GM19395 (cell line): ENCODE measurements at regions not wholly inside any gene's neighbourhood (a gene's known extent, or its start where the extent isn't known, plus 50 kb on each side); places are given as distances from the start of the nearest gene placed in this dataset.

ENCODE experiments used
- ATAC-seq: cut with Tn5 transposase; IDR thresholded peaks from one replicate; pipeline ENCODE4 v1.9.1; 2021; ENCODE audit warnings: mild to moderate bottlenecking, moderate library complexity; ENCODE audit not compliant: unreplicated experiment

- no peak for ATAC-seq
These were observed 54.4 kb downstream of the NIBAN1 start for GRCh38 chr1:184919892-184920291.

GRCh38 chr1:184915463-184916090 lies 58.7 kb downstream of the NIBAN1 start:
- ATAC-seq = no peak

GRCh38 chr1:184914149-184914548 lies 60.2 kb downstream of the NIBAN1 start:
- ATAC-seq = no peak

GRCh38 chr1:184912392-184912791 lies 61.9 kb downstream of the NIBAN1 start:
- no peak for ATAC-seq

GRCh38 chr1:184911830-184912229 lies 62.5 kb downstream of the NIBAN1 start:
- ATAC-seq = no peak

GRCh38 chr1:184911103-184911745 lies 63.1 kb downstream of the NIBAN1 start:
- ATAC-seq = no peak

DNA sequence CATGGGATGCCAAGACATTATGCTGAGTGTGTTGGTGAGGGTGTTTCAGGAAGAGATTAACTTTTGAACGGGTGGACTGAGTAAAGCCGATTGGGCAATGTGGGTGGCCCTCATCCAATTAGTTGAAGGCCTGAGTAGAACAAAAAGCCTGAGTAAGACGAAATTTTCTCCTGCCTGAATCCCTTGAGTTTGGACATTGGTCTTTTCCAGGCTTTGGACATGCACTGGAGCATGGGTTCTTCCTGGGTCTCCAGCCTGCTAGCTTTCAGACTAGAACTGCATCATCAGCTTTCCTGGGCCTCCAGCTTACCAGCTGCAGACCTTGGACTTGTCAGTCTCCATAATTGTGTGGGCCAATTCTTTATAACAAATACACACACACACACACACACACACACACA lies 63.6 kb downstream of the NIBAN1 start:
- no peak for ATAC-seq

DNA sequence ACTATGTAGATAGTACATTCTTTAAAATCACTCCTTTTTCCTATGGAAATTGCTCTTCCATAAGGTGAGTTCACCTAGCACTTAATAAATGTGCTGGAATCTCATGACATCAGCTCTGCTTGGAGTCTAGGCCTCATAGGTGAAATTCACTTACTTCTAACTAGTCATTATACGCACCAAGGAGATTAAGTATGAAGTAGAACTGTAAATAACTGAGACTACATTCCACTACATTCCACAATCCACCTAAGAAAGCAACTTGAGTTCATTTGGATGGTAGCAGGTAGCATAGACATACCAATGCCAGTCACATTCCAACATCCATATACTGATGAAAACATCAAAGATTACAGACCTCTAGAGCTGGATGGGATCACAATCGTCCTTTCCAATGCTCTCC lies 64.3 kb downstream of the NIBAN1 start:
- no peak for ATAC-seq

DNA sequence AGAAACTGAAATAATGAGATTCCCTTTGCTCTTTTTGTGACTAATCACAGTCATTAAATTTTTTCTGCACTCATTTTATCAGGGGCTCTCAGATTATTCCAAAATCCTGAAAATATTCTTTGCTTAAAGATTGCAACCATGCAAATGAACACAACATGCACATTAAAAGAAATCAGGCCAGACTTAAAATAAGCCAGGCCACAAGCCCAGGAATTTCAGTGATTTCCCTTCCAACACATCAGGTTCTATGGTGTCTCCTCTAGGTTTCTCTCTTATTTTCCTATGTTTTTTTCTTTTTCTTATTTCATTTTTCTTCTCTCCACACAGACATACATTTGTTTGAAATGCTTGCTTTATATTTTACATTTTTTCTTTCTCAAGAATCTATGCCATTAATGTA lies 65.3 kb downstream of the NIBAN1 start:
- no peak for ATAC-seq

- ATAC-seq = no peak
These were observed 65.8 kb downstream of the NIBAN1 start for GRCh38 chr1:184908506-184908905.

- ATAC-seq = no peak
These were observed 66.8 kb downstream of the NIBAN1 start for GRCh38 chr1:184907500-184907899.

GRCh38 chr1:184906761-184907160 lies 67.5 kb downstream of the NIBAN1 start:
- no peak for ATAC-seq

- ATAC-seq = no peak
These were observed 68.5 kb downstream of the NIBAN1 start for GRCh38 chr1:184905601-184906322.

DNA sequence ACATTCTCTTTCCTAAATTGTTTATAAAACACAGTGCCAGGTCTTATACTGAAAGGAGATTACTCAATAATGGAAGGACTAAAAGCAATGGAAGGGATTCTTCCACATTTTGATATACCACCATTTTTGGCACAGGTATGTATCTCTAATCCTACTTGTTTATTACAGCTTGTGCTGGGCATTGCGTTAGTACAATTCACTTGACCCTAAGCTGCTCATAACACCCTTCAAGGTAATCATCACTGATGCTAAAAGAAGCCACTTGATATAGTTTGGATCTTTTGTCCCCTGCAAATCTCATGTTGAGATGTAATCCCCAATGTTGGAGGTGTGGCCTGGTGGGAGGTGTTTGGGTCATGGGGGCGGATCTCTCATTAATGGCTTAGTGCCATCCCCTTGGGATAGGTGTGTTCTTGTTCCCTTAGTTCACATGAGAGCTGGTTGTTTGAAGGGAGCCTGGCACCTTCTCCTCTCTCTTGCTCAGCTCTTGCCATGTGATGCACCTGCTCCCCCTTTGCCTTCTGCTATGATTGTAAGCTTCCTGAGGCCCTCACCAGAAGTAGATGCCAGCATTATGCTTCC lies 71.1 kb downstream of the NIBAN1 start:
- no peak for ATAC-seq

DNA sequence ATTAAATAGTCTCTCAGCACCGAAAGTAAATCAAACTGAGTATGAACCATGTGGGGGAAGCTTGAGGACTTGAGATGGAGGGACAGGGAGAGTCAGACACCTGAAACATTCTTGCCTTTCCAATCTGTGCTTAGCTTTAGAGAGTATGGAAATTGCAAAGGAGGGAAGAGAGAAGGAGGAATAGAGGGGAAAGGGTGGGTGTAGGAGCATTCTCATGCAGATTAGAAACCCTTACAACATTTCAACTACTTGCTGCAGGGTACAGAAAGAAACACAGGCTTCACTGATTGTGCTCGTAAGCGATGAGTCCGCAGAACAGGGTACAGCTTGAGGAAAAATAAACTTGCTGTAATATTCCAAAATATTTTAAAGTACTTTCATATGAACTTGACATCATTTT lies 73.8 kb downstream of the NIBAN1 start:
- no peak for ATAC-seq

- no peak for ATAC-seq
These were observed 78.3 kb downstream of the NIBAN1 start for GRCh38 chr1:184896000-184896399.

GRCh38 chr1:184895086-184895485 lies 79.2 kb downstream of the NIBAN1 start:
- no peak for ATAC-seq

DNA sequence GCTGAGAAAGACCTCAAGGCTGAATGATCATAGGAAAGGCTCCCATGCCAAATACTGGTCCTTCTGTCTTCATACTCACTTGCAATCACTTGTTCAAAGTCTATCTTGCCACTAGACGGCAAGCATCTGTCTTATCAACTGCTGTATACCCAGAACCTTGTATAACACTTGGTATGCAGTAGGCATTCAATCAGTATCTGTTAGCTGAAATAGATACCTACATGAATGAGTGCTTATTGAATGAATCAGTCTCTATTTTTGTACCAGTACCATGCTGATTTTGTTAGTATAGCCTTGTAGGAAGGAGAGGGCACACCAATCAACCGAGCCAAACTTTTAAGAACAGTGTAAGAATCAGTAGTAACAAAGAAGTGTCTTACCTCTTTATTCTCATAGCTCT lies 80.6 kb downstream of the NIBAN1 start:
- ATAC-seq = no peak

DNA sequence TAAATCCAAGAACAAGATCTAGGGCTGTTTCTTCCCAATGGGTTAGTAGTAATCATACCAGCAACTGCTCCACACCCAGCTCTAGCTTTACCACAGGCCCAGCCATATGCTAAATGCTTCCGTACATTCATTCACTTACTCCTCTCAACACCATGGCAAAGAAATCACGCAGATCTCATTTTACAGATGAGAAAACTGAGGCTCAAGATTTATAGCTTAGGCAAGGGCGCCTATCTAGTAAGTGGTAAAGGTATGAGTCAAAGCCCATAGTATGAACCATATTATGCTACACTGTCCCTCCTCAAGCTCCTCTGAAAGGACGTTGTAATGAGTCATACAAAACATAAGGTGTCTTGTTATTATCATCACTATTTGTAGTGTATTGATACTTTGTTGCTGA lies 82.2 kb downstream of the NIBAN1 start:
- ATAC-seq = peak; percentile 88

GRCh38 chr1:184891440-184891839 lies 82.9 kb downstream of the NIBAN1 start:
- ATAC-seq = no peak

DNA sequence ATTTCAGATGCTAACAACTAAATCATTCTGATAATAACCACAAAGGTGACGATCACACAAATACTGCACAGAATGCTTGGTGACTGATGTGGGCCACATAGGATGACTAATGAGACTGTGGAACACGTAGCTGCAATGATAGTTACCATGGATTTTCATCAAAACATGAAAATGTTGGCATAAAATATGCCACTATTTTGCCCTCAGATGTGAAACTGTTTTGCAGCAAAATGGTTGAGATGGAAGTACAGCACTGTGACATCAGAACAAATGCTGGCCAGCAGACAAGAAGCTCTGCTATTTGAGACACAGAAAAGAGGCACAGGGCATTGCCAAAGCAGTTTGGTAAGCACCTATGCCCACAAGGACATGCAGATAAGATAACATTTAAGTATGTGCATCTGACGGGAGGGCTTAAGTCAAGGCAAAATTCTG lies 83.8 kb downstream of the NIBAN1 start:
- no peak for ATAC-seq

- no peak for ATAC-seq
These were observed 84.4 kb downstream of the NIBAN1 start for GRCh38 chr1:184889902-184890301.
